ENCODE measurements at regions not wholly inside any gene's neighbourhood (a gene's known extent, or its start where the extent isn't known, plus 50 kb on each side); places are given as distances from the start of the nearest gene placed in this dataset.

DNA sequence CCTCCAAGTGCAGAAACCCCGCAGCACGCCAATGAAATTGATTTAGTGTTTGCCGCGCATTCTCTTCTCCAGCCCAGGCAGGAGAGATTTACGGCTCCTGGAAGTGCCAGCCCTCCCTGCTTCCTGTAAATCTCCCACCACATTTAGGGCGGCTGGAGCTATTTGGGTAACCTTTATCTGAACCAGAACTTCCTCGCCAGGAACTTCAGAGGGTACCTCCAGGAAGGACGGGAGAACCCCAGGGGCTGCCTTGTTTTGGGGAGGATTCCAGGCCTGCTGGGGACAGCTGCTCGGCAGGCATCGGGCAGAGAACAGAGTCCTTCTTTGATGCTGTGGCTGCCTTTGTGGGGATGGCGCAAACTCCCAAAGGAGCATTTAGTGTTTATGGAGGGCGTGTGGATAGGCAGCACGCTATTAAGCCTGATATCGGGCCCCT lies 122.0 kb upstream of the MYCN start:
- no peak for TF ChIP-seq POLR2A (IDR thresholded peaks at IDR 0.05; ENCODE audit: control extremely low read depth in 1 of 2, low read depth in 2 of 2, low read length in 2 of 2)
- TF ChIP-seq SAP30 (IDR thresholded peaks at IDR 0.05; ENCODE audit: insufficient read depth, insufficient replicate concordance, low read length): no peak
- TF ChIP-seq MAX (IDR thresholded peaks at IDR 0.05): no peak
- no peak for TF ChIP-seq SIN3A (conservative IDR thresholded peaks at IDR 0.05 in 1 of 2, IDR thresholded peaks at IDR 0.05 in 1 of 2; ENCODE audit: low read depth in 1 of 2, low read length in 2 of 2)
- no peak for TF ChIP-seq POLR2AphosphoS5 (IDR thresholded peaks at IDR 0.05; ENCODE audit: low read depth, low read length)
- no peak for TF ChIP-seq RAD21 (IDR thresholded peaks at IDR 0.05 in 1 of 2, conservative IDR thresholded peaks at IDR 0.05 in 1 of 2; ENCODE audit: low read depth in 2 of 2, low read length in 2 of 2)
- TF ChIP-seq CTCF (IDR thresholded peaks at IDR 0.05; ENCODE audit: control extremely low read depth in 1 of 3, insufficient read depth in 1 of 3, low read depth in 1 of 3, low read length in 3 of 3): no peak
- TF ChIP-seq RFX5 (IDR thresholded peaks at IDR 0.05; ENCODE audit: borderline replicate concordance, low read depth, low read length): no peak
- no peak for TF ChIP-seq FOSL1 (IDR thresholded peaks at IDR 0.05; ENCODE audit: insufficient read depth, low read depth, low read length)
- no peak for TF ChIP-seq EP300 (IDR thresholded peaks at IDR 0.05; ENCODE audit: borderline replicate concordance in 1 of 2, low read depth in 2 of 2, low read length in 2 of 2)
- no peak for TF ChIP-seq ZNF274 (IDR thresholded peaks at IDR 0.05; ENCODE audit: borderline replicate concordance, extremely low read depth, low read length)
- TF ChIP-seq JUN (IDR thresholded peaks at IDR 0.05; ENCODE audit: low read depth, low read length): no peak
- no peak for TF ChIP-seq EZH2 (IDR thresholded peaks at IDR 0.05; ENCODE audit: low read depth, low read length, severe bottlenecking)
